ENCODE measurements at regions not wholly inside any gene's neighbourhood (a gene's known extent, or its start where the extent isn't known, plus 50 kb on each side); places are given as distances from the start of the nearest gene placed in this dataset.

DNA sequence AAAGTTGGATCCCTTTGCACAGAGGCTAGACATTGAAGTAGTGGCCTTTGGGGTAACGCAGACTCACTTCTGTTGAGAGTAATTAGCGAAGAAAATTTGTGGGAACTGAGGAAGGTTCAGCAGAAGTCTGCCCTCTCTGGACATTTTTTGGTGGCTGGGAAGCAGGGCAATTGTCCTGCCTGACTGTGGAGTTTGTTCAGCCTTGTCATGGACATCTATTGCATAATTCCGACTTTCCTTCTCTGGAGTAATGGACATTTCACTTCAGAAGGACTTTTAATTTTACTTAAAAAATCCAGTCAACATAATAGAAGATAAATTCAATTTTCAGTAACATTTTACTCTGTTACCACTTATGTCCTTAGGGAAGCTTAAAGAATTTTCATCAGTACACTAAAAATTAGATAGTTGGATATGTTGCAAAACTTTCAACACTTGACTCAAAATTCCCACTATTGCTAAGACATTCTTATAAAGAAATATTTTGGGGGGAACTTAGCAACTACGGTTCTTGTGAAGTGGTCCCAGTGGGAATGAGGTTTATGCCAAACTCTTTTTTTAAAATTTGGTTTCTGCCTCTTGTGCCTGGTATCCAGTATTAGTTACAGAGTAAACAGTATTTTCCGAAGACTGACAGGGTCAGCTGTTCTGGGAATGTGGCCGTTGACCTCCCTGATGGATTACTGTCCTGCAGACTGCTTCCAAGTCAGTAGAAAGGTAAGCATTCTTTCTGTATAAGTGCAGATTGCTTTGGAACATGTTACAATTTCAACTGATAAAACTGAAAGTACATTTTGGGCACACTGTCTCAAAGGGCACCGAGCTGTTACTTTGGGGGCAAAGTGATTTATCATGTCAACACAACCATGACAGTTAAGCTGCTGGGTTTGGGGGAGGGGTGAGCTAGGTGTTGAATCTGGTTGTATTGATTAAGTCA, 100.6 kb upstream of the MLIP start:
- no peak for DNase-seq

DNA sequence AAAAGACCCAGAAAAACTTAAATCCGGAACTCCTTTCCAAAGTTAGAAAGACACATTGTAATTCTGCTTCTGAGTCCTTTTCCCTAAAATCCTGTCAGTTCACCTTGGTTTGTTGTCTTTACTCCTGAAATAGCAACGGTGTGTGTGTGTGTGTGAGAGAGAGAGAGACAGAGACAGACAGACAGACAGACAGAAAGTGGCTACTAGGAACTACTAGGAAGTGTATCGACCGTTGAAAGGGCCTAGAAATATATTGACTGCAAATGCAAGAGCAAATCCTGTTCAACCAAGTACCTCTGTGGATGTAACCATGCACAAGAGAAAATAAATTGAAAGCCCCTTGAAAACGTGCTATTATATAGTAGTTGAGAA, 100.0 kb upstream of the MLIP start:
- DNase-seq = no peak

DNA sequence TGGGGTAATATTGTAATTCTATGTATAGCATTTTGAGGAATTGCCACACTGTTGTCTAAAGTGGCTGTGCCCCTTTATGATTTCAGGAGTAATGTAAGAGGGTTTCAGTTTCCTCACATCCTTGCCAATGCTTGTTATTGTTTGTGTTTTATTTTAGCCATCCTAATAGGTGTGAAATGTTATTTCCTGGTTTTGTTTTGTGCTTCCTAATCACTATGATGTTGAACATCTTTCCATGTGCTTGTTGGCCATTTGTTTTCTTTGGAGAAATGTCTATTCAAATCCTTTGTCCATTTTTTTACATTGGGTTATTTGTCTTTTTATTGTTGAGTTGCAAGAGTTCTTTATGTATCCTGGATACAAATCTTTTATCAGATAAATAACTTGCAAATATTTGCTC, 97.3 kb upstream of the MLIP start:
- DNase-seq = no peak

DNA sequence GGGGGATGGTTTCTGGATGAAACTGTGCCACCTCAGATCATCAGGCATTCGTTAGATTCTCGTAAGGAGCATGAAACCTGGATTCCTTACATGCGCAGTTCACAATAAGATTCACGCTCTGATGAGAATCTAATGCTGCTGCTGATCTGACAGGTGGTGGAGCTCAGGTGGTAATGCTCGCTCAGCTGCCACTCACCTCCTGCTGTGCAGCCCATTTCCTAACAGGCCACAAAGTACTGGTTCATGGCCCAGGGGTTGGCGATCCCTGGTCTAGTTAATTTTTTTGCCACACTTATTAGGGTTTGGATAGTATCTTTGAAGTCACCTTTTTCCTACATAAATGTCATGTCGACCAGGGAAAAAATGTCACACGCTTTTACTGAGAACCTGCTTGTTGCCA, 96.8 kb upstream of the MLIP start:
- no peak for DNase-seq

DNA sequence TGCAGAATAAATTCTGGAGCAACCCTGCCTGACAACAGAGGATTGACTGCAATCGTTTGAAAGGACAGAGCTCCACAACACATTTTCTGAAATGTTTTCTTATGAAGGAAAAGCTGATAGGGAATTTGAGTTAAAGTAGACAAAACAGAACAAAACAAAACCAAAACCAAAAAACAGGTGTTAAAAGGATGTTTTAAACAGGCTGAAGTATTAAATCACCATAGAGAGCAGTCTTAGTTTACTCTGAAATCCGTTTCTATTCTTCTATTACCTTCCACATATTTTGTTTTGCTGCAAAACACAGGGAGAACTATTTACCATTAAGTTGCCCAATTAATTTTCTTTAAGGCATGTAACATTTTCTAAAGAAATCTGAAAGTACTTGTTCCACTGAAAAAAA, 93.4 kb upstream of the MLIP start:
- no peak for DNase-seq

DNA sequence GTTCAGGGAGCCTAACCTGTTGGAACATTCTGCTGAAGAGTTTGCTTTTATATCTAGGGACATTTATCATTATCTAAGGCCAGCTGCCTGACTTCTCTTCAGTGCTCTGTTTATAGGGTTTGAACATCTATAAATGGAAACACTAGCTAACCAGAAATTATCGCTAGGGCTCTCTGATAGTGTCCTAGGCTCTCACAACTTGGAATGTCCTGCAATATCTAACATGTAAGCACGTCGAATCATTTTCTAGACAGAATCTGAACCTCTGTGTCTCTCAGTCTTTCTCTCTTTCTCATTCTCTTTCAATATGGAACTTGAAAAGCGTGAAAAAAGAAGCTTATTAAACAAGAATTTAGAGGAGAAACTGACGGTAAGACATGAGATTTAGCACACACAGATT, 92.5 kb upstream of the MLIP start:
- no peak for DNase-seq

DNA sequence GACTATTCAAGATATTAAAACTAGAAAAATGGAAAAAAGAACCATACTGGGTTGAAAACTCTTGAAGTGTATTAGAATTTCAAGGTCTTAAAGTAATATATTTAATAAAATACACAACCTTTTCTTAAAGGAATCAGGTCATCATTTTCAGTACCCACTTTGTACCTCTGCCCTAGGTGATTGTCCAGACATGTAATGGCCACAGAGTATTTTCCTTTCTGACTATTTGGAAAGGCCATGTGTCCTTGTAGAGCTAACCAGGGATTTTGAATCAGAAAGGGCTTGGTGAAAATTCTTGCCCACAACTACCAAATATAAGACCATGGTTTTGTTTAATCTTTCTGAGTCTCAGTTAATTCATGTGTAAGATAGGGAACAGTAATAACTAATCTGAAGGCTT, 91.4 kb upstream of the MLIP start:
- no peak for DNase-seq

DNA sequence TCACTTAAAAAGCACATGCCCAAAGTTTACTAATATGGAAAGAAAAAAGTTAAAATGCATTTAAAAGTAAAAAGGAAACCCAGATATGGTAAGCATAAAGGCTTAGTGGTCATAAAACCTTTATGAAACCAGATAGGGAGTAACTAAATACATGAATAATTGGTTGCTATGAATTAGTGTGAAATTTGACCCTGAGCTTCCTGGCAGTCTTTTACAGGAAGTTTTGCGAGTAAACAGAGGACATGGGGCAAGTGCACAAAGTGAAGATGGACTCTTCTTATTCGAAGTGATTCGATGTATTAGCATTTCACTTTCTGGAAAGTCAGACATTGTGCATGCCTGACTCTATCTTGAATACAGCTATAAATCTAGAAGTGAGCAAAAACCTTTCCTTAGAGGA, 90.9 kb upstream of the MLIP start:
- no peak for DNase-seq

DNA sequence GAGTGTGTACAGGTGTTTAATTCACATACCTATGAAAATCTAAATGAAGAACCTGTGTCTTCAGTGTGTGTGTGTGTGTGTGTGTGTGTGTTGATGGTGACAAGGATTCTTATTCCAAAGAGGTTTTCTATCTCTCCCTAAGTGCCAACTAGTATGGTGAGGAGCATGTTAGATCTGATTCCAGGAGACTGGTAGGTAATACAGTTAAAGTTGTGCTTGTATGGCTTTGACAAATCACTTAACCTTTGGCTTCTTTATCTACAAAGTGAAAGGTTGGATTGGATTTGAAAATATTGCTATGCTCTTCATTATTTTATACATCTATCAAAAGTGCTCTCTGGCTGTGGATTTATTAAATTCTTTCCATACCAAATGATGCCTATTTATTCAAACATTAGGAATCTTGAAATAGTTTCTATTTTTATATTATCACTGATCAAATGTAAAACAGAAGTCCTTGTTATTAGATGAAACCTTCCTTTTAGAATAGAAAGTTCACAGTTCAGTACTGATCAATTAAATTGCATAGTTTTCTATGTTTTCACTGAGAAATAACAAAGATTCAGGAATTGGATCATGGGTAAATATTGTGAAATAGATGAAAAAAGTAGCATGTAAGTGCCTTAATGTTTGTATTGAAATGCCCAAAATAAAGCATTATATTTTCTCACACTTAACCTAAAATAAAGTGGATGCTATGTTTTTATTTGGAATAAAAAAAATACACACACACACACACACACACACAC, 84.4 kb upstream of the MLIP start:
- no peak for DNase-seq

DNA sequence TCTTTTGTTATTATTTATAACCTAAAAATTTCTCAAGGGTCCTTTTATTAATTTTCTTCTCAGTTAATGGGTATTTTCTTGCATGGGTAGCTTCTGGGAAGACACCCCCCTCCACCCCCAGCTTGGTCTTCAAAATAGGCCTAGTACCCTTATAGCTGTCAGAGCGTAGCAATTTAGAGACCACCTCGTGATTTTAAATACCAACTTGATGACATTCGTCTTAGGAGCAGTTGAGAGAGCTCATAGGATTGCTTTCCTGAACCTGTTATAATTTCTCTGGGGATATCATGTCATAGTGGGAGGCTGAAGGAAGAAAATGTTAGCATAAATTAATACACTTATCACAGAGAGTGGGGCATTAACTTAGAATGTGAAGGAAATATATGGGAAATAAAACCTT, 83.1 kb upstream of the MLIP start:
- no peak for DNase-seq

DNA sequence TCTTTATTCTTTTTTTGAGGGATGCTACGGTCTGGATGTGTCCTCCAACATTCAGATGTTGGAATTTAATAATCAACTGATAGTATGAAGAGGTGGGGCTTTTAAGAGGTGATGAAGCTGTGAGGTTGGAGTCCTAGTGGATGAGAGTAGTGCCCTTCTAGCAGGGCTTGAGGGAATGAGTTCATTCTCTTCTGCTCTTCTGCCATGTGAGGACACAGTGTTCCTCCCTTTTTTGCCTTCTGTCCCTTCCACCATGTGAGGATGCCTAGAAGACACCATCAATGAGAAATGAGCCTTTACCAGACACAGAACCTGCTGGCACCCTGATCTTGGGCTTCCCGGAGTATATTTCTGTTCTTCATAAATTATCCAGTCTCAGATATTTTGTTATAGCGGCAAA, 82.1 kb upstream of the MLIP start:
- DNase-seq = no peak

DNA sequence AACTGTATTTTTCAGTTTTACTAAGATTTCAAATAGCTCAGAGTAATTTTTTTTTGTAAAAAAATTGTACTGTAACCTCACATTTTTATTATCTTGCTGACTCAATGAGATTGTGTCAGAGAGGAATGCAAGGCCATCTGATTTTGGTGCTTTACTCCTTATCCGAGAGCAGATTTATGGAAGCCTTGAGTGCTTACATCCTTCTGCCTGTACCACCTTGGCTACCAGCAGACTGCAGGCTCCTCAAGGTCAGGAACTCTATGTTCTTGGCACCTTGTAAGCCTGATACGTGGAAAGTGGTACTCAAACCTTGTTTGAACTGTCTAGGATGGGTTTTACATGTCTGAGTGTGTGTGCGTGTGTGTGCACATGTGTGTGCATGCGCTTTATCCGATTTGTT, 80.1 kb upstream of the MLIP start:
- DNase-seq = no peak

DNA sequence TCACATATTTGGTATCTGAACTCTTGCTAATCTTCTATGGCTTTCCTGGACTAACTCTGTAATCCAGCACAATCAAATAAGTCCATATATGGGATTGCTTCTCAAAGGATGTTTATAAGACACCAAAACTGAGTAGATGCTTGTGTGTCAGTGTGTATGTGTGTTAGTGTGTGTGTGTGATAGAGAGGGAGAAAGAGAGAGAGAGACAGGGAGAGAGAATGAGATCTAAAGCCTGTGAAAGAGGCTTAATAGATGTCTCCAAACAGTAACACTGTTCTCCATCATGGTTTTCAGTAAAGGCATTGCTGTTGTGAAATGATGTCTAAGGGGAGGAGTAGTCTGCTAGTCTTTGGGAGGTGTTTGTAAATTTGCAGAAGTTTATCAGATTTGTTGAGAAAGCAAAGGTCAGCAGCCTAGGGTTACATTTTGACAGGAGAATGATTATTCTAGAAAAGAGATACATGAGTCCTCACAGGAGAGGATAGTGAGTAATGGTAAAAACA, 73.9 kb upstream of the MLIP start:
- no peak for DNase-seq

DNA sequence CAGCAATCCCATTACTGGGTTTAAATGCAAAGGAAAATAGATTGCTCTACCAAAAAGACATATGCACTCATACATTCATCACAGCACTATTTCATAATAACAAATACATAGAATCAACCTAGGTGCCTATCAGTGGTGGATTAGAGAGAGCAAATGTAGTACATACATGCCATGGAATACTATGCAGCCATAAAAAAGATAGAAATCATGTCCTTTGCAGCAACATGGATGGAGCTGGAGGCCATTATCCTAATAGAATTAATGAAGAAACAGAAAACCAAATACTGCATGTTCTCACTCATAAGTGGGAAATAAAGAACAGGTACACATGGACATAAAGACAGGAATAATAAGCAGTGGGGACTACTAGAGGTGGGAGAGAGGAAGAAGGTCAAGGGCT, 70.7 kb upstream of the MLIP start:
- DNase-seq = no peak

DNA sequence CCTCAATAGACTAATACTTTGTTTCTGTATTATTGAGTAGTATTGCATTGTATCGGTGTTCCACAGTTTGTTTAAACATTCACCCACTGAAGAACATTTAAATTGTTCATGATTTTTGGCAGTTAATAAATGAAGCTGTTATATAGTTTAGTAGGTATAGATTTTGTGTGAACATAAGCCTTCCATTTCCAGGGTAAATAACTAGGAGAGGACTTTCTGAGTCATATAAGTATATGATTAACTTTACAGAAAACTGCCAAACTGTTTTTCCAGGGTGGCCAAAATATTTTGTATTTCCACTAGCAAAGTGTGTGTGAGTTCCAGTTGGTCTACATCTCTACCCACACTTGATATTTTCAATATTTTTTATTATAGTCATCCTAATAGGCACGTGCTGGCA, 70.0 kb upstream of the MLIP start:
- no peak for DNase-seq

DNA sequence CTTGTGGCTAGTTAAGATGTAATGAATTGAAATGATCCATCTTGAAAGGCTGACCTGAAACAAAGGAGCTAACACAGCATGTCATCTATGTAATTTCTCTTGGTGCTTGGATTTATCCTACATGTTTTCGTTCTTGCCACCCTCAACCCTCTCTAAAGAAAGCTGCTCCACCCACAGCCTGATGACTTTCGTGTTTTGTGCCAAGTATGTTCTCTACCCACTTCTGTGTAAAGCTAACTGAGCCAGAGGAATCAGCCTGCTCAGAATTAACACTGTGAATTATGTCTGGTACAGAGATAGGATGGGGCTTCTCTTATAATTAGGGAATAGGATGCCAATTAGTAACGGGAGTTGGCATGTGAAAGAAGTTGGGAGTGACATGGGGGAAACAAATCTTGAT, 67.9 kb upstream of the MLIP start:
- no peak for DNase-seq

DNA sequence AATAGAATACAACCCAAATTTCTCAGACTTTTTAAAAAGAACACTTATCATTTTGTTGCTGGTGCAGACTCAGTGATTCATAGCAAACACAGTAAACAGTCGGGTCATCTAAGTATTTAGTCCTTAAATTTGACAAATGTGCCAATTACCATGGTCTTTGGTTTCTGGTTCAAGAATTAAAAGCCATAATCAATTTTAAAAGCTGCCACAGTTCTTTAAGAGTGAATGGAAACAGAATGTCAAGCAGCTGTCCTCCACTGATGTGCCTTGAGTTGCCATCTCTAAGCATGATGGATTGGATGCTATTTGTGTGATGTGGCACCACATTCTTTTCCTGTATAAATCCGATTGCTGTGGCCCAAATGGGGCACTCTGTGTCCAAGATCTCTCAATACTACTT, 67.2 kb upstream of the MLIP start:
- DNase-seq = no peak

DNA sequence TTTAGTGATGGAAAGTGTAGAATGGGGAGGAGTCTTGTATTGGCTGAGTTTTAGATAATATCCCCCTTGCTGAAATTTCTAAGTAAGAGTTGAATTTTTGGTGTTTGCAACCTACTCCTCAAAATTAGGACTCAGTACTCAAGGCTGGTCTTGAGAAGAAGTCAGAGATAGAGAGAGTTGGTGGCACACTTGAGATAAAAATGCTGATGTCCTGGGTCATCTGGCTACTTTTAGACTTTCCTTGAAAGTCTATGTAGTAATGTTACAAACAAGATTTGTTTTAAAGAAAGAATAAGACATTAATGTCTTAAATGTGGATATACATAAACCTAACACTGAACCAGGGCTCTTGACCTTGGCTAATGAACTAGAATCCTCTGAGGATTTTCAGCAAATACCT, 62.5 kb upstream of the MLIP start:
- no peak for DNase-seq

DNA sequence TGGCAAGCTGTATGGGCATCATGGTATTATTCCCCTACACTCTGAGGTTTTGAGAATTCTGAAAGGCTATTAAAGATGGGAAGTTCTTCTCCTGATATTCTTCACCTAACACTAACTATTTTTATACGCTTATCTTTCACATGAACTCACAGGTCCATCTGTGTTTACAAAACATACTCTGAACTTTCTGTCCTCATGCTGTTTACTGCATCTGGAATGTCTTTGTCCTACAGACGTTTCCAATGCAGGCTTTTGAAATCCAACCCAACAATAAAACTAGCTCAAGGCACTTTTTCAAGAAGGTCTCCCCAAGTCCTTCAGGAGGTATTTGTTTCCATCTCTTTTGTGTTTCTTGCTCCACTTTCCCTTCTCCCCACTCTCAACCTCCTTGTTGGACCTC, 60.5 kb upstream of the MLIP start:
- DNase-seq = no peak

DNA sequence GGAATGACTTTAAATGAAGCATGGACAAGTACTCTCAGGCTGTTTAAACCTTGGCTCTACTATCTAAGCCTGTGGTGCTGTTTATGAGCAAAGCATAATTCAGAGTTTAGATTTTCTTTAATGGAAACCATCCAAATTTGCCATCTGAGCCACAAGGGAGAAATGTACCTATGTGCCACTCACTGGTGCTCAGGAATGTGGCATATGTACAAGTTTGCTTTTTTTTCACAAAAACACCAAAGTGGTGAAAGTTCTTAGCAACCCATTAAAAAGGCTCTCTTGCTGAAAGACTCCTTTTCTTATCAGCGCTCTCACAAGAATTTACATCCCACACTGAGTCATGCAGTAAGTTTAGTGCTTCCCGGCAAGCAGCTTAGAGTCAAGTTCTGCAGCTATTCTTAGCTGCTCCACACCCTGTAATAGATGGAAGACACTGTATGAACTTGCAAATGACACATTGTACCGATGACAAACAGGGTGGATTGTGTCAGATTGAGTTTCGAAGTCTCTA, 57.3 kb upstream of the MLIP start:
- peak; percentile 37 for DNase-seq

DNA sequence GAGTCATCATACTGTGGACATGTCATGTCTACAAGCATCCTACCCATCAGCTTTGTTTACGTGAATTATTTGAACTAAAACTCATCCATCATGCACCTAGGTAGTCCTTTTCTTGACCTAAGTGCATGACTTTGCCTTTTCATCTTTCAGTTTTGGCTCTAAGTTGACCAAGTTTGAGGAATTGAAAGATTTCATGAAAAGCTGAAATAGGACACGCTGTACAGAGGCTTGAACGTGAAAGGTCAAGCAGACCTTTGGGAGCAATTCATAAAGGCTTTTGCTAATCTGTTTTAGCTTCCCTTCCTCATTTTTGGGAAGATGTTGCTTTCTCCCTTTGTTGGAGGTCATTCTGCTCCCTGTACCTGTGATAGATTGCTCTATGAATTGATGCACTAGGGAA, 55.1 kb upstream of the MLIP start:
- no peak for DNase-seq

DNA sequence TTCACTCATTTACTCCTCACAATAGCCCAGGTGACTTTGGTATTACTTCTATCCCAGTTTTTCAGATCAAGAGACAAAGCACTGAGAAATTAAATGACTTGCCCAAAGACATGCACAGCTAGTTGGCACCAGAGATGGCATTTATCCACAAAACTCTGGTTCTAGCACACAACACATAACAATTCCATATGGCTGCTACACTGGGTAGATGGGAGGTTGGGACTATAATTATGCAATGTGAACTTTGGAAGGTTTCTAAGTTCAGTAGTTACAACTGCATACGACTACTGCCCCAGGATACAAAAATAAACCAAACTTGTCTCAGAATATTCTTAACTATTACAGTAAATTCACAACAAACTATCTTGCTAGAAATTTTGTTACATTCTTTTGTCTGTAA, 54.2 kb upstream of the MLIP start:
- no peak for DNase-seq

DNA sequence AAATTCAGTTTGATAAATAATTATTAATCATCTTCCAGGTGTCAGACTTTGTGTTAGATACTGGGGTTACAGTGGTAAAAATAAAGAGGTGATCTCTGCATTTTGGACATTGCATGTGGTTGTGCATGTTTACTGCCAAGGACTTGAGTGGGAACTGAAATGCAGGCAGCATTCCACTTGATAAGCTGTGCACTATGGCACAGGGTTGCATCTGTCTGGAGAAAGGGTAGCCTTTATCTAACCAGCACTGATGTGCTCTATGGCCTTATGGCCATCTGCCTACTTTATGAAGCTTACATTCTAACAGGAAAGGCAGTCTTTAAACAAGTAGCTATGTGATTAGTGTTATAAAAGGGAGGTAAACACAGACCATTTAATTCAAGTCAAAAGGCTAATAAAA, 53.0 kb upstream of the MLIP start:
- no peak for DNase-seq

DNA sequence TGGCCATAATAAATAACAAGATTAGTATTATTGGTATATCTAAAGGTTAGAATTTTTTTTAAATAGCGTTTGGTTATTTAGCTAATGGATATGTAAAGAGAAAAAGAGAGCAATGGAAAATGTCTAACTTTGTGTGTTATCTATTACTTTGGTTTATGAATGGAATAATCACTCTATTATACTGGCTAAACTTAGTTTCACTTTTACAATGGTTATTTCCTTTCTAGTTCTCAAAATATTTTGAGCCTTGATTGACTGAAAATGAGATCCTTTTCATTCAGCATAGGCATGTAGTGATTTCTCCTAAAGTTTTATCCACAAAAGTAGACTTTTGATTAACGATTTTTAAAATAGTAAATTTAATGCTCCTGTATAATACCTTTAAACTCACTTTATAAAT, 51.6 kb upstream of the MLIP start:
- no peak for DNase-seq
